Keratinocyte (primary cell): ENCODE measurements at regions not wholly inside any gene's neighbourhood (a gene's known extent, or its start where the extent isn't known, plus 50 kb on each side); places are given as distances from the start of the nearest gene placed in this dataset.

Experiments
- EZH2 ChIP-seq: IDR thresholded peaks from one replicate; pipeline ENCODE4 v1.6.1; 2012; ENCODE audit warnings: inconsistent platforms, mild to moderate bottlenecking, low read length, moderate library complexity
- TF ChIP-seq, protein P1 (sequence below), 3 experiments: IDR thresholded peaks in 1 of 3; conservative IDR thresholded peaks in 1 of 3; optimal IDR thresholded peaks in 1 of 3; 2 replicates in 2 of 3; 3 replicates in 1 of 3; pipeline versions ENCODE3 to v1.5.1; 2011; ENCODE audit warnings: low read length in 3 of 3, mild to moderate bottlenecking in 3 of 3, moderate library complexity in 2 of 3, control low read depth in 1 of 3, inconsistent platforms in 1 of 3; ENCODE audit not compliant: insufficient read depth in 2 of 3; ENCODE audit errors: extremely low read depth in 1 of 3

DNA sequence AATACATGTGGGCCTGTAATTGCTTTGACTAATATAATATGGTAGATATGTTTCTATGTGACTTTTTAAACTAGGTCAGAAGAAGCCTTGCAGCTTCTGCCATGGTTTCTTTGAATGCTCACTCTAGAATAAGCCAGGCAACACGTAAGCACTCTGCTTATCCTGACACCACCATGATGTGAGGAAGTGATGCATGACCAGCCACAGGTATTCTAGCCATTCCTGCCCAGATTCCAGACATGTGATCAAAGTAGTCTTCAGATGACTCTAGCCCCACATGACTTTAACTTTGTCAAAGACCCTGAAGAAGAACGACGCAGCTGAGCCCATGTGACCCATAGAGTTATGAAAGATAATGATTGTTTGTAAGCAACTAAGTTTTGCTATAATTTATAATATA is 276.1 kb upstream of the NCAM1 start:
- TF ChIP-seq, protein P1, sequence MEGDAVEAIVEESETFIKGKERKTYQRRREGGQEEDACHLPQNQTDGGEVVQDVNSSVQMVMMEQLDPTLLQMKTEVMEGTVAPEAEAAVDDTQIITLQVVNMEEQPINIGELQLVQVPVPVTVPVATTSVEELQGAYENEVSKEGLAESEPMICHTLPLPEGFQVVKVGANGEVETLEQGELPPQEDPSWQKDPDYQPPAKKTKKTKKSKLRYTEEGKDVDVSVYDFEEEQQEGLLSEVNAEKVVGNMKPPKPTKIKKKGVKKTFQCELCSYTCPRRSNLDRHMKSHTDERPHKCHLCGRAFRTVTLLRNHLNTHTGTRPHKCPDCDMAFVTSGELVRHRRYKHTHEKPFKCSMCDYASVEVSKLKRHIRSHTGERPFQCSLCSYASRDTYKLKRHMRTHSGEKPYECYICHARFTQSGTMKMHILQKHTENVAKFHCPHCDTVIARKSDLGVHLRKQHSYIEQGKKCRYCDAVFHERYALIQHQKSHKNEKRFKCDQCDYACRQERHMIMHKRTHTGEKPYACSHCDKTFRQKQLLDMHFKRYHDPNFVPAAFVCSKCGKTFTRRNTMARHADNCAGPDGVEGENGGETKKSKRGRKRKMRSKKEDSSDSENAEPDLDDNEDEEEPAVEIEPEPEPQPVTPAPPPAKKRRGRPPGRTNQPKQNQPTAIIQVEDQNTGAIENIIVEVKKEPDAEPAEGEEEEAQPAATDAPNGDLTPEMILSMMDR (optimal IDR thresholded peaks at IDR 0.05 in 1 of 3, IDR thresholded peaks at IDR 0.05 in 1 of 3, conservative IDR thresholded peaks at IDR 0.05 in 1 of 3; ENCODE audit: extremely low read depth in 1 of 3, insufficient read depth in 2 of 3, low read length in 3 of 3) = no peak
- TF ChIP-seq EZH2 = no peak
